Rectal smooth muscle tissue (tissue), 1 donor: ENCODE measurements at regions not wholly inside any gene's neighbourhood (a gene's known extent, or its start where the extent isn't known, plus 50 kb on each side); places are given as distances from the start of the nearest gene placed in this dataset.

Experiments used
- H3K27ac ChIP-seq: one replicate; pipeline ENCODE4 v1.7.0; 2013; ENCODE audit warnings: low read depth, low read length, inconsistent platforms
- H3K27me3 ChIP-seq: one replicate; pipeline ENCODE4 v1.7.0; 2013; ENCODE audit warnings: low read length; ENCODE audit not compliant: control insufficient read depth, insufficient read depth
- H3K36me3 ChIP-seq: one replicate; pipeline ENCODE4 v1.7.0; 2013; ENCODE audit warnings: low read length; ENCODE audit not compliant: control insufficient read depth, insufficient read depth
- H3K4me1 ChIP-seq: one replicate; pipeline ENCODE4 v1.7.0; 2013; ENCODE audit warnings: low read length; ENCODE audit not compliant: control insufficient read depth, insufficient read depth
- H3K4me3 ChIP-seq: one replicate; pipeline ENCODE4 v1.7.0; 2013; ENCODE audit warnings: low read length
- H3K9ac ChIP-seq: one replicate; pipeline ENCODE4 v1.7.0; 2013; ENCODE audit warnings: low read length

- no peak overlapping the region for H3K4me3 ChIP-seq
- H3K27ac ChIP-seq: no peak overlapping the region
- no peaks in the 10 kb centered on the region for H3K4me1 ChIP-seq
- H3K27me3 ChIP-seq: no peaks in the 10 kb centered on the region
- no peaks in the 10 kb centered on the region for H3K36me3 ChIP-seq
- no peak overlapping the region for H3K9ac ChIP-seq
These were observed 442.5 kb downstream of the KCNH5 start for GRCh38 chr14:62602712-62603111.

- no peaks in the 10 kb centered on the region for H3K4me1 ChIP-seq
- H3K36me3 ChIP-seq: no peaks in the 10 kb centered on the region
- H3K27me3 ChIP-seq: no peaks in the 10 kb centered on the region
- H3K4me3 ChIP-seq: no peak overlapping the region
- H3K27ac ChIP-seq: no peak overlapping the region
- no peak overlapping the region for H3K9ac ChIP-seq
These were observed 440.7 kb downstream of the KCNH5 start for GRCh38 chr14:62604524-62604923.

- no peak overlapping the region for H3K27ac ChIP-seq
- no peaks in the 10 kb centered on the region for H3K27me3 ChIP-seq
- H3K4me1 ChIP-seq: no peaks in the 10 kb centered on the region
- H3K4me3 ChIP-seq: no peak overlapping the region
- H3K36me3 ChIP-seq: no peaks in the 10 kb centered on the region
- H3K9ac ChIP-seq: no peak overlapping the region
These were observed 431.1 kb downstream of the KCNH5 start for GRCh38 chr14:62614122-62614521.

- no peaks in the 10 kb centered on the region for H3K36me3 ChIP-seq
- H3K27ac ChIP-seq: no peak overlapping the region
- H3K4me1 ChIP-seq: no peaks in the 10 kb centered on the region
- H3K27me3 ChIP-seq: no peaks in the 10 kb centered on the region
- no peak overlapping the region for H3K4me3 ChIP-seq
- no peak overlapping the region for H3K9ac ChIP-seq
These were observed 428.6 kb downstream of the KCNH5 start for GRCh38 chr14:62616668-62617067.

- Histone ChIP-seq H3K27me3 (no peaks in the 10 kb centered on the region), H3K27ac (no peak overlapping the region), H3K4me1 (no peaks in the 10 kb centered on the region), H3K9ac (no peak overlapping the region), H3K4me3 (no peak overlapping the region), H3K36me3 (no peaks in the 10 kb centered on the region)
These were observed 418.8 kb downstream of the KCNH5 start for GRCh38 chr14:62626416-62626815.

- Histone ChIP-seq H3K4me1 (no peaks in the 10 kb centered on the region), H3K9ac (no peak overlapping the region), H3K27me3 (no peaks in the 10 kb centered on the region), H3K27ac (no peak overlapping the region), H3K4me3 (no peak overlapping the region), H3K36me3 (no peaks in the 10 kb centered on the region)
These were observed 416.0 kb downstream of the KCNH5 start for GRCh38 chr14:62629176-62629725.

GRCh38 chr14:62631176-62631575 is 414.1 kb downstream of the KCNH5 start:
- H3K4me3 ChIP-seq: no peak overlapping the region
- no peak overlapping the region for H3K9ac ChIP-seq
- H3K27me3 ChIP-seq: no peaks in the 10 kb centered on the region
- no peak overlapping the region for H3K27ac ChIP-seq
- no peaks in the 10 kb centered on the region for H3K4me1 ChIP-seq
- H3K36me3 ChIP-seq: no peaks in the 10 kb centered on the region

GRCh38 chr14:62632771-62633170 is 412.5 kb downstream of the KCNH5 start:
- H3K27me3 ChIP-seq: no peaks in the 10 kb centered on the region
- no peaks in the 10 kb centered on the region for H3K36me3 ChIP-seq
- H3K27ac ChIP-seq: no peak overlapping the region
- no peak overlapping the region for H3K9ac ChIP-seq
- no peak overlapping the region for H3K4me3 ChIP-seq
- no peaks in the 10 kb centered on the region for H3K4me1 ChIP-seq

GRCh38 chr14:62645649-62646048 is 399.6 kb downstream of the KCNH5 start:
- H3K4me1 ChIP-seq: no peaks in the 10 kb centered on the region
- H3K27ac ChIP-seq: no peak overlapping the region
- H3K36me3 ChIP-seq: no peaks in the 10 kb centered on the region
- H3K27me3 ChIP-seq: no peaks in the 10 kb centered on the region
- H3K4me3 ChIP-seq: no peak overlapping the region
- no peak overlapping the region for H3K9ac ChIP-seq
